Hematopoietic multipotent progenitor cell (in vitro differentiated cells): ENCODE measurements at regions not wholly inside any gene's neighbourhood (a gene's known extent, or its start where the extent isn't known, plus 50 kb on each side); places are given as distances from the start of the nearest gene placed in this dataset. TPM values are rescaled to one million over a fixed set of nuclear protein-coding genes. Genes with fewer than 3 reads are reported as not detected.

Experiments used
- DNase-seq, 3 donors: peaks; one replicate each; pipeline ENCODE4 v3.0.0-alpha.2; 2011 to 2015; ENCODE audit warnings: low read depth in 2 of 3, low spot score in 2 of 3
- small RNA-seq: library from RNA; depleted of rRNA; stranded (forward); fragments of <200 nt; gene quantifications from one replicate; pipeline ENCODE3, GENCODE V24; 2012

DNA sequence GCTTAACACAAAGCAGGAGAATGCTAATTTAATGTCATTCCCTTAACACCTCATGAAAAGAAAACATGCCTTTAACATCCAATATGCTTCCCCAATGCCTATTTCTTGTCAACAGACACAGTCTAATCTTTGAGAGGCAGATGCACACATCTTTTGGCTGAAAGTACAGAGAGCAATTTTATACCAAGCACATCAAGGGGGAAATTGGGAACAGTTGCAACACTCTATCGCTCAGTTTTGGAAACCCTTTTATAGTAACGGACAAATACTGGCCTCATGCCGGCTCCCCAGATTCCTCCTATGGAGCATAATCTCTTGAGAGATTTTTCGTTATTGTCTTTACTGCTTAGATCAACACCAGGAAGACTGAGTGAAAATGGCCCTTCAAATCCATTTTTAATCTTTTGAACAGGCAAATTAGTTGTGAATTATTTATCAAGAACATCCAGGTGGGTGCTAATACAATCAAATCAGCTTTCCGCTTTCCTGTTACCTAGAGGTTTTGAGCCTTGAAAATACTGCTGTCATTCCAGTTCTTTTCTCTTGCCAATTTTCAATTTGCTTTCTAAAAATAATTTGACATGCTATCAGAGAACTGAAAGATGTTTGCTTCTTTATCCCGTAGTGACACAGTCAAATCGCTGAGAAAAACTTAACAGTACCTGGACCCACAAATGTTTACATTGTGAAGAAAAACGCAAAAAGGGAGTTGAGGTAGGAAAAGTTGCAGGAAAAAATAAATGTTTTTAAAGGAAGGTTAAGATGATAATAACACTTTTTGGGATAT, 60.7 kb upstream of the CAND1 start:
- DNase-seq: no peak

DNA sequence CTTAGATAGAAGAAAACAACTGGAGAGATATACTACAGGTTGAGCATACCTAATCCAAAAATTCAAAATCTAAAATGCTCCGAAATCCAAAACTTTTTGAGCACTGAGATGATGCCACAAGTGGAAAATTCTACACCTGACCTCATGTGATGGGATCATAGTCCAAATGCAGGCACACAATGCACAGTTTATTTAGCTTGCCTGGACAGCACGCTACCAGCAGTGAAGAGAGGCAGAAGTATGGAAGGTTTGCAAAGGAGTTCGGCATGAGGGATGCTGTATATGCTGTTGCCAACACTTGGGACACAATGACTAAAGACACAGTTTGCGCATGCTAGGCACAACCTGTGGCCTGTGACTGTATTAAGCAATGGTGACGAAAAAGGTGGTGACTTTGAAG, 58.1 kb upstream of the CAND1 start:
- no peak for DNase-seq

DNA sequence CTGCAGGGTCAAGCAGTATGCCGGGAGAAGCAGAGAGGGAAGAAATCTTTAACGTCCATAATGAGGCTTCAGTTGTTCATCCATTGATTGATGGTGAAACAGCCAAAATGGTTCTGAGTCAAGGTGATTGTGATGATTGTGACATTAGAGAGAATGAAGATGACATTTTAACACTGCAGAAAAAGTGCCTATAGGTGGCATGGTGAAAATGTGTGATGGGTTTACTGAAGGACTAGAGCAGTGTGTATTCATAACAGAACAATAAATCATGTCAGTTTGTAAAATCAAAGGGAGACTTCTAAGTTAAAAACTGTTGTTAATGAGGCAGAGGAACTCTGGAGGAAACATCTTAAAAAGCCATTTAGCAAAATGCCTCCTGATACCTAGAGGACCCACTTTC, 57.7 kb upstream of the CAND1 start:
- DNase-seq: no peak

DNA sequence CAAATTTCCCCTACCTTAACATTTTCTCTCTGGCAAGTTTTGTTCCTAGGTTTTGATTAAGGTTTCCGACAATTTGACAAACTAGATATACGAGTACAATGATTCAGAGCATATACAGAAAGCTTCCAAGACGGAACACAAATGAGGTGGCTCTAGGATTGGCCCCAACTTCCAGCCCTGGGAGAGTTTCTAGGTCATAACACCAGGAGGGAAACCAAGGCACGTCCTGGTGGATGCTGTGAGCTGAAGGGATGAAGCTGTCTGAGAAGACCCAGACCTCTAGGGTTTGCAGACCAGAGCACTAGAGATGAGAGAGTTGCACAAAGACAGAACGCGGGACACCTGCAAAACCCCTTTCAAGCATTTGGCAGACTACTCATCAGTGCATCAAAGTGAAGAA, 51.5 kb upstream of the CAND1 start:
- DNase-seq: no peak

Small RNAs in the stretch of these regions (small RNA-seq; reads per million reads assigned to genes)
- gene AC073530.2: not detected
